ENCODE measurements at regions not wholly inside any gene's neighbourhood (a gene's known extent, or its start where the extent isn't known, plus 50 kb on each side); places are given as distances from the start of the nearest gene placed in this dataset.

GRCh38 chr4:143762511-143762910 lies 62.0 kb upstream of the FREM3 start:
- POLR2A ChIA-PET = no interaction called here
- CTCF ChIA-PET = no interaction called here

More at GRCh38 chr4:143762511-143762910, 62.0 kb upstream of the FREM3 start:
- no peaks in the 10 kb centered on the region for H3K27me3 ChIP-seq (ENCODE audit: control insufficient read depth, insufficient read depth, low read length)
- H3K4me3 ChIP-seq (ENCODE audit: low read depth, low read length) = no peak overlapping the region
- H3K36me3 ChIP-seq (ENCODE audit: control insufficient read depth, insufficient read depth, low read length) = no peaks in the 10 kb centered on the region
- TF ChIP-seq CTCF (IDR thresholded peaks at IDR 0.05; ENCODE audit: insufficient read depth, low read depth, low read length) = no peak
- DNase-seq (ENCODE audit: low read depth) = no peak

Data from BJ (cell line).